ENCODE measurements at regions not wholly inside any gene's neighbourhood (a gene's known extent, or its start where the extent isn't known, plus 50 kb on each side); places are given as distances from the start of the nearest gene placed in this dataset.

GRCh38 chr2:239574054-239574433 is 173.2 kb upstream of the HDAC4 start:
- no TSS peak for BruUV-seq (replicated peaks)
- CTCF ChIA-PET (ENCODE audit: low intra/inter-chr PET ratio) = no interaction called here
- Histone ChIP-seq H2AFZ (ENCODE audit: low read depth, low read length) (no peak overlapping the region), H3K9me1 (ENCODE audit: control insufficient read depth, insufficient read depth, low read length) (no peaks in the 10 kb centered on the region), H3K36me3 (ENCODE audit: control insufficient read depth, insufficient read depth, low read length) (no peaks in the 10 kb centered on the region), H3K4me2 (ENCODE audit: insufficient read depth, low read length) (no peak overlapping the region), H3K4me1 (replicated peaks in 1 of 2; ENCODE audit: control insufficient read depth in 2 of 2, insufficient read depth in 2 of 2, low read length in 2 of 2) (no peaks in the 10 kb centered on the region), H4K20me1 (replicated peaks; ENCODE audit: control insufficient read depth, insufficient read depth, low read length) (no peaks in the 10 kb centered on the region), H3K79me2 (ENCODE audit: control insufficient read depth, insufficient read depth, low read length) (no peaks in the 10 kb centered on the region), H3K27me3 (ENCODE audit: control insufficient read depth in 2 of 2, insufficient read depth in 2 of 2, low read length in 2 of 2) (peaks cover 0 to 60% of the 10 kb centered on the region in 2 experiments; a peak in 3 of 5 replicates), H3K27ac (ENCODE audit: extremely low read depth, low read depth, low read length) (no peak overlapping the region), H3K9me3 (replicated peaks; ENCODE audit: control insufficient read depth, insufficient read depth, low read depth, low read length) (no peaks in the 10 kb centered on the region), H3K9ac (ENCODE audit: insufficient read depth in 1 of 2, low read depth in 2 of 2, low read length in 2 of 2) (no peak overlapping the region), H3K4me3 (no peak overlapping the region)
- FAIRE-seq (no peak), DNase-seq (ENCODE audit: extremely low read depth in 1 of 4, low spot score in 3 of 4) (no peak), ATAC-seq (no peak)
- intact Hi-C loops (cut with micrococcal nuclease) = no loop called here
- POLR2A ChIA-PET = no interaction called here
- TF ChIP-seq ZNF668 (CRISPR knock-in tag; IDR thresholded peaks at IDR 0.05) (no peak), ZNF830 (CRISPR knock-in tag; IDR thresholded peaks at IDR 0.05) (no peak), ZBTB43 (CRISPR knock-in tag; IDR thresholded peaks at IDR 0.05) (no peak), IRF2 (CRISPR knock-in tag; IDR thresholded peaks at IDR 0.05) (no peak), NFIX (CRISPR knock-in tag; IDR thresholded peaks at IDR 0.05; ENCODE audit: low read depth) (no peak), RERE (CRISPR knock-in tag; IDR thresholded peaks at IDR 0.05; ENCODE audit: borderline replicate concordance) (no peak), ZNF277 (CRISPR knock-in tag; IDR thresholded peaks at IDR 0.05; ENCODE audit: borderline replicate concordance) (no peak), PTBP1 (IDR thresholded peaks at IDR 0.05; ENCODE audit: low read depth, low read length) (no peak), POLR2B (IDR thresholded peaks at IDR 0.05; ENCODE audit: low read depth, partially characterized antibody) (no peak), CBX8 (IDR thresholded peaks at IDR 0.05; ENCODE audit: borderline replicate concordance, extremely low read depth, low read depth, low read length, poor library complexity, severe bottlenecking) (no peak)
- in situ Hi-C loops (cut with MboI) = no loop called here
- WGBS (ENCODE audit: insufficient coverage, low coverage, missing lambda C conversion rate) = 0% methylated on average over 4 of the region's 5 CpGs
